SK-N-MC (cell line): ENCODE measurements at regions not wholly inside any gene's neighbourhood (a gene's known extent, or its start where the extent isn't known, plus 50 kb on each side); places are given as distances from the start of the nearest gene placed in this dataset.

Experiments
- EZH2 ChIP-seq: fragments of 200-600 bp; sonication (generic); IDR thresholded peaks from one replicate; pipeline ENCODE4 v1.6.1; 2017; ENCODE audit warnings: antibody characterized with exemption
- FOXP2 ChIP-seq: optimal IDR thresholded peaks from 2 replicates; pipeline ENCODE3; 2011; ENCODE audit warnings: mild to moderate bottlenecking, moderate library complexity; ENCODE audit not compliant: insufficient read depth; ENCODE audit errors: extremely low read length, control extremely low read depth
- POLR2AphosphoS5 ChIP-seq: IDR thresholded peaks from 2 replicates; pipeline ENCODE4 v1.6.1; 2012; ENCODE audit warnings: mild to moderate bottlenecking, low read depth, low read length, borderline replicate concordance

DNA sequence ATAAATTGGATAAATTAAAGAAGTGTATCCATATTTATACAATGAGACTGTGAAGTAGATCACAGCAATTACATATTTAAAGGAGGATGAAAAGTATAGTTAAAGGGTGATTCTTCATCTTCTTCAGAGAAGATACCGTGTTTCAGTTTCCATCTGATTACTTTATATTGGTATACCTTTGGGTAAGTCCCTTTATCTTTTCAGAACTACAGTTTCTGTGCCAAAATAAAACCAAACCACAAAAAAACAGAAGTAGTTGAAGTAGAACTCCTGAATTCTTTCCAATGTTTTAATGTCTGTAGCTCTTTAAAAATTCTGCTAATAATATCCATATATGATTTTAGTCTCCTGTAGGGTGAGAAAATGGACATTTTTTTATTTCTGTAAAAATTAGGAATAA lies 231.2 kb upstream of the LINC00305 start:
- TF ChIP-seq EZH2, result no peak
- no peak for TF ChIP-seq POLR2AphosphoS5
- no peak for TF ChIP-seq FOXP2
